IPS-15b (cell line): ENCODE measurements at regions not wholly inside any gene's neighbourhood (a gene's known extent, or its start where the extent isn't known, plus 50 kb on each side); places are given as distances from the start of the nearest gene placed in this dataset.
"Not testable (repeated sequence)": the region's sequence is repeated elsewhere in the genome, so short reads cannot be mapped to it uniquely, and the experiment has no call there.

Source experiments
- H3K27me3 ChIP-seq: one replicate; pipeline ENCODE4 v1.6.1; 2013; ENCODE audit warnings: low read length; ENCODE audit not compliant: control insufficient read depth, insufficient read depth
- H3K36me3 ChIP-seq: one replicate; pipeline ENCODE4 v1.6.1; 2013; ENCODE audit warnings: low read length; ENCODE audit not compliant: control insufficient read depth, insufficient read depth
- H3K4me1 ChIP-seq: one replicate; pipeline ENCODE4 v1.6.1; 2013; ENCODE audit warnings: mild to moderate bottlenecking, low read length; ENCODE audit not compliant: control insufficient read depth, insufficient read depth
- H3K4me3 ChIP-seq: one replicate; pipeline ENCODE4 v1.5.1; 2013; ENCODE audit warnings: low read depth, low read length
- H3K9ac ChIP-seq: one replicate; pipeline ENCODE4 v1.6.1; 2013; ENCODE audit warnings: low read depth, mild to moderate bottlenecking, low read length
- H3K9me3 ChIP-seq: one replicate; pipeline ENCODE4 v1.6.1; 2013; ENCODE audit warnings: mild to moderate bottlenecking, low read length; ENCODE audit not compliant: control insufficient read depth, insufficient read depth

DNA sequence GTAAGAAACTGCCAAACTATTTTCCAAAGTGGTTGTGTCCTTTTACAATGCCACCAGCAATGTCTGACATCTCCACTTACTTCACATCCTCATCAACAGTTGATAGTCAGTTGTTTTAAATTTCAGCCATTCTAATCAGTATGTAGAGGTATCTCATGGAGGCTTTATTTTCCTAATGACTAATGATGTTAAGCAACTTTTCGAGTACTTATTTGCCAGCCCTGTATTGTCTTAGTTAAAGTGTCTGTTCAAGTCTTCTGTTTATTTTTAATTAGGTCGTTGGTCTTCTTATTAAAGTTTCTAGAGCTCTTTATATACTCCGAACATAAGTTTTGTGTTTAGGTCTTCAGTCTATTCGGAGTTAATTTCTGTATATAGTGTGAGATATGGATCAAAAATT, 54.9 kb upstream of the NBPF12 start:
- not testable (repeated sequence) for H3K4me3 ChIP-seq, H3K36me3 ChIP-seq, H3K9ac ChIP-seq, H3K9me3 ChIP-seq, H3K4me1 ChIP-seq, H3K27me3 ChIP-seq

DNA sequence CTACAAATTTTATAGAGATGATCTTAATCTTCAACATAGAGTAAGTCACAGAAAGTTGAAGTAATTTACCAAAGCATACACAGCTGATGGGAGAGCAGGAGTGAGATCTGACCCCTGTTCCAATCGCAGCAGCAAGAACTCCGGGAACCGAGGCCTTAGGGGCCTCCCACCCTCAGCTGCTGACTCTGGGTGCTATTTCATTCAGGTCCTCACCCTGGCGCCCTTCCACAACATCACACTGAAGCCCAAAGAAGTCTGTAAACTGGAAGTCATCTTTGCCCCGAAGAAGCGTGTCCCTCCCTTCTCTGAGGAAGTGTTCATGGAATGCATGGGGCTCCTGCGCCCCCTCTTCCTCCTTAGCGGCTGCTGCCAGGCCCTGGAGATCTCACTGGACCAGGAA, 57.0 kb upstream of the NBPF12 start:
- H3K36me3 ChIP-seq, H3K9ac ChIP-seq, H3K9me3 ChIP-seq, H3K4me3 ChIP-seq, H3K27me3 ChIP-seq, H3K4me1 ChIP-seq: not testable (repeated sequence)

DNA sequence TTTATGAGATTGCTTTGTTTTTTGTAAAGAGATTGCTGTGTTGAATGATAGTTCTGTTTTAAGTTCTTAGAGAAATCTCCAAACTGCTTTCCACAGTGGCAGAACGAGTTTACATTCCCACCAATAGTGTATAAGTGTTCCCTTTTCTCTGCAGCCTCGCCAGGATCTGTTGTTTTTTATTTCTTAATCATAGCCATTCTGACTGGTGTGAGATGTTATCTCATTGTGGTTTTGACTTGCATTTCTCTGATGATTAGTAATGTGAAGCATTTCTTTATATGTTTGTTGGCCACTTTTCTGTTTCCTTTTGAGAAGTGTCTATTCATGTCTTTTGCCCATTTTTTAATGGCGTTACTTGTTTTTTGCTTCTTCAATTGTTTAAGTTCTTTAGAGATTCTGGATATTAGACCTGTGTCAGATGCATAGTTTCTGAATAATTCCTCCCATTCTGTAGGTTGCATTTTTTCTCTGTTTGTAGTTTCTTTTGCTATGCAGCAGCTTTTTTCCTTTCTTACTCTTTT, 74.3 kb upstream of the NBPF12 start:
- H3K9me3 ChIP-seq, H3K36me3 ChIP-seq, H3K4me1 ChIP-seq, H3K4me3 ChIP-seq, H3K27me3 ChIP-seq, H3K9ac ChIP-seq: not testable (repeated sequence)

DNA sequence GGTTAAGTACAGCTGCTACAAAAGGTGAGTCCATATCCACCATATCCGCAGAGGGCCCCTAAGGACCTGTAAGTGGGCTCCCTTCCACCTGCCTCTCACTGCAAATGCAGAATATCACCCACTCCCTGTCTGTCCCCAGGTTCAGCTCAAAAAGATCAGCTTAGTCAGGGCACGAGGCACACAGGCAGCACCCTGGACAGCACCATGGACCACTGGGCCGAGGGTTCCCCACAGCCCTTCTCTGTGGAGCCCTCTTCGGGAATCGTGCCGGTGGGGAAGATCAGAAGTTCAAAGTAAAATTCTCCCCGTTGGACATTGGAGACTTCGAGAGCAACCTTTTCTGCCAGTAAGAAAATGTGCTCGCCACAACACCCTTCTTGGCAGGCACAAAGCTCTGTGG, 85.0 kb upstream of the NBPF12 start:
- H3K4me3 ChIP-seq, H3K4me1 ChIP-seq: not testable (repeated sequence)

DNA sequence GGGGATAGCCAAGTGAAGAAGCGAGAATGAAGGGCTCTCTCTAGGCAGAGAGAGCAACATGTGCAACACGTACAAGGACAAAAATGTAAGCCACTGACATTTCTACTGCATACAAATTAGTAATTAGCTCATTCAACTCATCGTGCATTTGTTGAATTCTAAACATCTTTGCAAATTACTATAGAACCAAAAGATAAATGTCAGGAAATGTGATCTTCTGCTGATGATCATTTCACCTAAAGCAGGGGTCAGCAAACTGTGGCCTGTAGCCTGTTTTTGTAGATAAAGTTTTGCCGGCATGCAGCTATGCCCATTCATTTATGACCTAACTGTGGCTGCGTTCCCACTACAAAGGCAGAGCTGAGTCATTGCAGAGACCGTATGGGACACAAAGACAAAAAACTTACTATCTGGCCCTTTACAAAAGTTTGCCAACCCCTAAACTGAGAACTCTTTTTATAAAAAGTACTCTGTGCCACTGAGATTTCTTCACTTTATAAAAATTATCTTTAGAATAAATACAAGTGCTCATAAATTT, 87.7 kb upstream of the NBPF12 start:
- not testable (repeated sequence) for H3K36me3 ChIP-seq, H3K9ac ChIP-seq, H3K9me3 ChIP-seq, H3K27me3 ChIP-seq, H3K4me1 ChIP-seq, H3K4me3 ChIP-seq

More for the DNA sequence above, 85.0 kb upstream of the NBPF12 start:
- not testable (repeated sequence) for H3K27me3 ChIP-seq, H3K36me3 ChIP-seq, H3K9ac ChIP-seq, H3K9me3 ChIP-seq

DNA sequence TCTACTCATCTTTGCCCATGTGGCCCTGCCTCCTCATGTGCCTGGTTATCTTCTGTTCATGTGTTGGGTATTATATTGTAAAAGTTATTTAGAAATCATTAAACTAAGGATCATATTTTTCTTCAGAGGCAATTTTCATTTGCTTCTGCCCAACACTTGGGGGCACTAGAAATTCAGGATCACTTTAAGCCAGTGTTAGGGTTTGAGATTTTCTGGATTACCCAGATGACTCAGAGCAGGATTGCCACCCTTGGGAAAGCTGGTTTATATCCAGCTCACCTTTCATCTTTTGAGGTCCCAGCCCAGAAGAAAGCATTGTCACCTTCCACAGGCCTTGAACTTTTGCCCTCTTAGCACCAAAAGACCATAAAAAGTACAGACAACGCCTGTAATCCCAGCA, 99.4 kb upstream of the NBPF12 start:
- not testable (repeated sequence) for H3K4me3 ChIP-seq, H3K36me3 ChIP-seq, H3K9ac ChIP-seq, H3K4me1 ChIP-seq, H3K27me3 ChIP-seq, H3K9me3 ChIP-seq

DNA sequence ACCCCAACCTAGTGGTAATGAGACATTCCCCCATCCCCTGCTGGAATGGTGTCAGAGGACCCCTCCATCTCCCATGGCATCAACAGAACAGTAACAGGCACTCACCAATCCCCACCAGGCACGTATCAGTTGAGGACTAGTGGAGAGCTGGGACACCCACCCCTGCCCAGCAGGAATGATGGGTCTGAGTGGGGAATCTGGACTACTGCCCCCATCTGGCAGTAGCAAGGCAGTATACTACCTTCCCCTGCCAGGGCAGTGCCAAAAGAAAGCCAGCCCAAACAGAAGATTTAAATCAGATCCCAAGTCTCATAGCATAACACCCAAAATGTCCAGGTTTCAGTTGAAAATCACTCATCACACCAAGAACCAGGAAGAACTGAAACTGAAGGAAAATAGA, 111.2 kb upstream of the NBPF12 start:
- H3K36me3 ChIP-seq, H3K27me3 ChIP-seq, H3K9me3 ChIP-seq, H3K4me1 ChIP-seq, H3K9ac ChIP-seq, H3K4me3 ChIP-seq: not testable (repeated sequence)

DNA sequence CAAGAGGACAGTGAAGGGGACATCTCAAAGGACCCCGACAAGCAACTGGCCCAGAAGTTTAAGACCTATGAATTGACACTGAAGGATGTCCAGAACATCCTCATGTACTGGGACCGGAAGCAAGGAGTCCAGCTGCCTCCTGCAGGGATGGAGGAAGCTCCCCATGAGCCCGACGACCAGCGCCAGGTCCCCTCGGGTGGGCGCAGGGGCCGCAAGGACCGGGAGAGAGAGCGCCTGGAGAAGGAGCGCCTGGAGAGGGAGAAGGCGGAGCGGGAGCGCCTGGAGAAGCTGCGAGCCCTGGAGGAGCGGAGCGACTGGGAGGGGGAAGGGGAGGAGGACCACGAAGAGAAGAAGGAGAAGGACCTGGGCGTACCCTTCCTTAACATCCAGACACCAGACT, 143.9 kb upstream of the NBPF12 start:
- not testable (repeated sequence) for H3K9me3 ChIP-seq, H3K4me3 ChIP-seq, H3K27me3 ChIP-seq, H3K36me3 ChIP-seq, H3K9ac ChIP-seq, H3K4me1 ChIP-seq

DNA sequence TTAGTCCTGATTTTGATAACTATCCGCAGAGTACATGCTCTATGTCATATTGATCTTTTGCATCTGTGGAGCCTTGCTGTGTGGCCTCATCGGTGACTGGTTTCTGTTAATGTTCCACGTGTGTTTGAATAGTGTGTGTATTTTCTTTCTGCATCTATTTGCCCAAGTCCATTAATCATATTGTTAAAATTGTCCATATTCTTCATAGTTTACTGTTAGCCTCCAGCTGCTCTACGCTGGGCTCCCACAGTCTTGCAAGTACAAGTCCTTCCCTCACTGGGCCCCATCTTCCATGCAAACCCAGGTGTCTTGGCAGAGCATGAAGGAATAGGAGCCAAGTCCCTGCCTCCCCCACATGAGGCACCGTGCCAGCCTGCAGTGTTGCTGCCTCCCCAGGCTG, 145.4 kb upstream of the NBPF12 start:
- not testable (repeated sequence) for H3K9ac ChIP-seq, H3K36me3 ChIP-seq, H3K9me3 ChIP-seq, H3K4me1 ChIP-seq, H3K27me3 ChIP-seq, H3K4me3 ChIP-seq

DNA sequence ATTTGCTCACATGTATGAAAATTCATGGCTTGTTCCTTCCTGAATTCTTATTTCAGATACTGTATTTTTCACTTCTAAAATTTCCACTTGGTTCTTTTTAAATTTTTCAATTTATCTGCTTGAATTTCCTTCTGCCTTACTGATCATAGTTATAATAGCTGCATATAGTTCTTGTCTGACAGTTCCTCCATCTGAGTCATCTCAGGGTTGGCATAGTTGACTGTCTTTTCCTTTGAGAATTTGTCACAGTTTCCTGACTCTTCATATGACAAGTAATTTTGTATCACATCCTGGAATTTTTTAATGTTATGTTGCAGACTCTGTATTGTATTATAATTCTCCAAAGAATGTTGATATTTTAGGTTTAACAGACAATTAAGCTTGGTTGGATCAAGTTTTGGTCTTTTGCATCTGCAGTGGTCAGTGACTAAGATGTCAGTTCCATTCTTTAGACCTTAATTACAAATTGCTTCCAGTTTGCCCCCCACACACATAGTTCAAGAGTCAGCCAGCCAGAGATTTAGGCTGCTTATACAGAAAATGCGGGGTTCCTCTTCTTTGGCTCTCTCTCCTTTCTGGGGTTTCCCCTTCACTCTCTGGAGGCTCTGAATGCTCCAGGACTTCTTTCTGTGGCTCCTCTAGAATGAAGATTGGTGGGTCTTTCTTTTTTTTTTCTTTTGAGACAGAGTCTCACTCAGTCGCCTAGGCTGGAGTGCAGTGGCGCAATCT, 153.7 kb upstream of the NBPF12 start:
- H3K4me3 ChIP-seq, H3K36me3 ChIP-seq, H3K4me1 ChIP-seq, H3K9me3 ChIP-seq, H3K27me3 ChIP-seq, H3K9ac ChIP-seq: not testable (repeated sequence)

DNA sequence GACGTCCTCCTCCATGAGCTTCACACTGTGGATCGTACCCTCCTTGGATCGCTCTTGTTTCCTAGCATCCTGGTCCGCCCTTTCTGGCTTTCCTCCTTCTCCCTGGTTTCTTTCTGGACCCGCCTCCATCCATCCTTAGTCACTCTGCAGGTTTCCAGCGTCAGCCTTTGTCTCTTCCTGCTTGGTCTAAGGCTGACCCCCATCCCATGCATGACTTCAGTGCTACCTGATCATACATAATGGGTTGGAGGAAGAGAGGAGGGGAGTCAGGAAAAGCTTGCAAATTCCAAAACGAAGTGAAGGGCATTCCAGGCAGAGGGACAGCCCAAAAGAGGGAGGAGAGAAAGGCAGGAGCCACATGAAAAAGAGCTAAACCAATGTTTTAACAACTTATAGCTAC, 156.9 kb upstream of the NBPF12 start:
- H3K27me3 ChIP-seq, H3K9ac ChIP-seq, H3K4me1 ChIP-seq, H3K9me3 ChIP-seq, H3K4me3 ChIP-seq, H3K36me3 ChIP-seq: not testable (repeated sequence)

DNA sequence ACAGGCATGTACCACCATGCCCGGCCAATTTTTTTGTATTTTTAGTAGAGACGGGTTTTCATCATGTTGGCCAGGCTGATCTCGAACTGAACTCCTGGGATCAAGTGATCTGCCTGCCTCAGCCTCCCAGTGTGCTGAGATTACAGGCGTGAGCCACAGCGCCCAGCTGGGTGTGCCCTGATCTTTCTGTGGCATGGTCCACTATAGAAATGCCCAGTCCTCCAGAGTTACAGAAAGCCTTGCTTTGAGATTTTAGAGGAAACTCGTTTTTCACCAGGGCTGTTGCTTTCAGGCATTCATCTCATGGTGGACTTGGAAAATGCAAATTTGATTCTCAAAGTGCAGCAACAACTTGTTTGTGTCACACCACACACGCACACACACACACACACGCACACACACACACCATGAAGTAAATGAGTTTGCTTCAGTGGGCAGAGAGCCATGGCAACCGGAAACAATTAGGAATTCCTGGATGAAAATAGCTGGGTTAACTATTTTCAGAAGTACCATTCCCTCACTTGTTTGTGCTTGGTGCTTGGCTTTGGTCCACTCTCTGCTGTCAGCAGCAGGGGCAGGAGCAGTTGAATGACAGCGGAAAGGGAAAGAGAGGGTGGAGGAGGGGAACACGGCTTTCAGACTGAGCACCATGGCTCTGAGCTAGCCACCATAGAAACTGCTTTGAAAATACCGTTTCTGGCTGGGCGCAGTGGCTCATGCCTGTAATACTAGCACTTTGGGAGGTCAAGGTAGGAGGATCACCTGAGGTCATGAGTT, 160.1 kb upstream of the NBPF12 start:
- H3K4me3 ChIP-seq, H3K27me3 ChIP-seq, H3K36me3 ChIP-seq, H3K9ac ChIP-seq, H3K9me3 ChIP-seq, H3K4me1 ChIP-seq: not testable (repeated sequence)
